A673 (cell line): ENCODE measurements at regions not wholly inside any gene's neighbourhood (a gene's known extent, or its start where the extent isn't known, plus 50 kb on each side); places are given as distances from the start of the nearest gene placed in this dataset.

Experiments
- BruUV-seq: library from RNA; stranded (reverse); fragments of 400-500 nt; replicated peaks from 2 replicates; lab custom pipeline; 2021; lab: Mats Ljungman, UMichigan
- CTCF ChIA-PET: fragments of 300-600 bp; sonication (Branson Sonifier 250); formaldehyde crosslinking; loops from one replicate; lab custom pipeline; 2022; ENCODE audit warnings: antibody characterized with exemption; lab: Charles Lee
- POLR2A ChIA-PET: fragments of 300-600 bp; sonication (Branson Sonifier 250); formaldehyde crosslinking; loops from one replicate; lab custom pipeline; 2022; ENCODE audit warnings: antibody characterized with exemption; ENCODE audit not compliant: low non-redundant PET; lab: Charles Lee
- DNase-seq: peaks from one replicate; pipeline ENCODE4 v3.0.0-alpha.2; 2015; ENCODE audit warnings: low spot score
- H3K27ac ChIP-seq: fragments of 200-600 bp; sonication (generic); 2 replicates; pipeline ENCODE4 v1.5.1; 2016; ENCODE audit warnings: mixed run types, low read depth, mild to moderate bottlenecking, mixed read lengths, antibody characterized with exemption, low read length; ENCODE audit not compliant: poor library complexity, severe bottlenecking
- H3K27me3 ChIP-seq: fragments of 200-600 bp; sonication (generic); replicated peaks from 2 replicates; pipeline ENCODE4 v1.6.1; 2017; ENCODE audit warnings: mixed run types, low read depth, mild to moderate bottlenecking, mixed read lengths, antibody characterized with exemption, low read length; ENCODE audit not compliant: insufficient read depth, poor library complexity
- H3K36me3 ChIP-seq: fragments of 200-600 bp; sonication (generic); 2 replicates; pipeline ENCODE4 v1.6.1; 2016; ENCODE audit warnings: mixed run types, mild to moderate bottlenecking, mixed read lengths, antibody characterized with exemption, low read length; ENCODE audit not compliant: insufficient read depth, poor library complexity, severe bottlenecking
- H3K4me1 ChIP-seq: fragments of 200-600 bp; sonication (generic); 2 replicates; pipeline ENCODE4 v1.6.1; 2017; ENCODE audit warnings: mixed run types, mild to moderate bottlenecking, mixed read lengths, antibody characterized with exemption, low read length; ENCODE audit not compliant: insufficient read depth, poor library complexity, severe bottlenecking
- H3K4me3 ChIP-seq: fragments of 200-600 bp; sonication (generic); 2 replicates; pipeline ENCODE4 v1.5.1; 2016; ENCODE audit warnings: low read depth, mixed run types, mild to moderate bottlenecking, mixed read lengths, low read length; ENCODE audit not compliant: poor library complexity, severe bottlenecking
- H3K9me3 ChIP-seq: fragments of 200-600 bp; sonication (generic); 2 replicates; pipeline ENCODE4 v1.6.1; 2016; ENCODE audit warnings: mixed run types, low read depth, mild to moderate bottlenecking, mixed read lengths, antibody characterized with exemption, low read length; ENCODE audit not compliant: poor library complexity, severe bottlenecking
- CTCF ChIP-seq: fragments of 300-800, 200-600 bp; sonication (generic); conservative IDR thresholded peaks from 2 replicates; pipeline ENCODE4 v1.5.1; 2017; ENCODE audit warnings: low read depth, mild to moderate bottlenecking, antibody characterized with exemption, low read length, moderate library complexity, mixed read lengths
- EZH2 ChIP-seq: fragments of 200-600 bp; sonication (generic); IDR thresholded peaks from 2 replicates; pipeline ENCODE4 v1.6.1; 2017; ENCODE audit warnings: borderline replicate concordance, low read depth, mild to moderate bottlenecking, mixed read lengths, antibody characterized with exemption, low read length; ENCODE audit not compliant: poor library complexity, severe bottlenecking
- intact Hi-C: fragments of 100-400 bp; cut with micrococcal nuclease; formaldehyde crosslinking; loops from one replicate; pipeline ENCODE4 v1.10.0; 2022; ENCODE audit not compliant: unreplicated experiment

- no peak for DNase-seq
- no peaks in the 10 kb centered on the region for H3K27me3 ChIP-seq
- H3K4me3 ChIP-seq, result no peak overlapping the region
- CTCF ChIA-PET, result no interaction called here
- no peaks in the 10 kb centered on the region for H3K4me1 ChIP-seq
- POLR2A ChIA-PET, result no interaction called here
- TF ChIP-seq CTCF (no peak), EZH2 (no peak)
- BruUV-seq, result no TSS peak
- H3K36me3 ChIP-seq, result no peaks in the 10 kb centered on the region
- no peaks in the 10 kb centered on the region for H3K9me3 ChIP-seq
- H3K27ac ChIP-seq, result no peak overlapping the region
- intact Hi-C loops, result no loop called here
Measured at GRCh38 chr16:56108724-56109123, 82.6 kb upstream of the GNAO1 start.

DNA sequence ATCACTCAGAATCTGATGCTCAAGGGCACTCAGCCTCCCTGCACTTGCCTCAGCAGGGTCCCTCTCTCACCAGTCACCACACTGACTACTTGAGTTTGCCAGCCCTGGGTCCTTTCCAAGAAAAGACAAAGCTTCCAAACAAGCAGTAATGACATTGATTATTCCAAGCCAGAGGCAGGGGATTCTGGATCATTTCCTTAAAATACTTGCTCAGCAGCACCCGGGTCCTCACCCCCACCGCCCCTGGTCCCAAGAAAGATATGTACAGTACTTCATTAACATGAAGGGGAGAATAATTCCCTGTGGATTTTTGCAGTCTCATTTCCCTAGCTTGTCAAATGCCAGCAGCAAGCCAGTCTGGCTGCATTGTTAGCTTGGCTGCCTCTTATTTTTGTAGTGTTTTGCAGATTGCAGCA is 83.2 kb upstream of the GNAO1 start:
- Histone ChIP-seq H3K4me1 (no peaks in the 10 kb centered on the region), H3K4me3 (no peak overlapping the region), H3K27me3 (no peaks in the 10 kb centered on the region), H3K36me3 (no peaks in the 10 kb centered on the region), H3K27ac (no peak overlapping the region), H3K9me3 (no peaks in the 10 kb centered on the region)
- TF ChIP-seq EZH2, result no peak
- TF ChIP-seq CTCF, result no peak
- ChIA-PET CTCF (no interaction called here), POLR2A (no interaction called here)
- no peak for DNase-seq
- no TSS peak for BruUV-seq
- intact Hi-C loops, result no loop called here

DNA sequence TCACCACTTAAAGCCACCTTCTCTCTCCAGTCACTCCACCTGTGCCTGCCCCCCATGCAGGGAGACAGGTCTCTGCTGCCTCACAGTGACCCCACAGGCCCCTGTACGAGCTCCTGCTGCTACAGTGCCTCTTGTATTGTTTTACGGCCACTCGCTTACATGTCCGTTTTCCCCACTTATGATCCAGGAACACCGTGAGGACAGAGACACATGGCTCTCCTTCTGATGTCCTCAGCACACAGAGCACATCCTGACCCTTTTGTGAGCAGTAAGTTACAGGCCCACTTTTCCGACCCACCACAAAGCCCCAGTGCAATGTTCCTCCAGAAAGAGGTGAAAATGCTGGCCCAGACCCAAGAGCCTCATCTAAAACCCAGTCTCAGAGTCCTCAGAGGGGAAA is 84.8 kb upstream of the GNAO1 start:
- Histone ChIP-seq H3K27me3 (no peaks in the 10 kb centered on the region), H3K36me3 (no peaks in the 10 kb centered on the region), H3K4me1 (peaks cover 6% of the 10 kb centered on the region), H3K4me3 (no peak overlapping the region), H3K9me3 (no peaks in the 10 kb centered on the region), H3K27ac (no peak overlapping the region)
- DNase-seq, result no peak
- ChIA-PET POLR2A (no interaction called here), CTCF (no interaction called here)
- no TSS peak for BruUV-seq
- intact Hi-C loops, result no loop called here
- TF ChIP-seq CTCF, result no peak
- TF ChIP-seq EZH2, result no peak
